ENCODE measurements at regions not wholly inside any gene's neighbourhood (a gene's known extent, or its start where the extent isn't known, plus 50 kb on each side); places are given as distances from the start of the nearest gene placed in this dataset.

DNA sequence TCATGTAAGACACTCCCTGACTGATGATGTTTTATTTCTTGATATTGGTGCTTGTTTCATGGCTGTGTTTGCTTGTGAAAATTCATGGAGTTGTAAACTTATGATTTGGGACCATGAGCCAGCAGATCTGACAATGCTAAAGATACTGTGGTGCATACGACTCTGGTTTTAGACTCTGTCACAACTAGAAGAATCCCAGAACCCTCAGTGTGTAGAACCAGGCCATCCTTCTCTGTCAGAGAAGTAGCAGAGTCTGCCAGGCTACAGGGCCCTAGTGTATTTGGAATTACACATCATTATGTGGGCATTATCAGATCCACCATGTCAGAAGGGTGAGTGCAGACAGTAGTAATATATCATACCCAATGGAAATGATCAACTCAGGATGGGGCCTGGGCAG is 209.8 kb upstream of the POU2AF2 start:
- DNase-seq (ENCODE audit: low read depth in 2 of 2): no peak

DNA sequence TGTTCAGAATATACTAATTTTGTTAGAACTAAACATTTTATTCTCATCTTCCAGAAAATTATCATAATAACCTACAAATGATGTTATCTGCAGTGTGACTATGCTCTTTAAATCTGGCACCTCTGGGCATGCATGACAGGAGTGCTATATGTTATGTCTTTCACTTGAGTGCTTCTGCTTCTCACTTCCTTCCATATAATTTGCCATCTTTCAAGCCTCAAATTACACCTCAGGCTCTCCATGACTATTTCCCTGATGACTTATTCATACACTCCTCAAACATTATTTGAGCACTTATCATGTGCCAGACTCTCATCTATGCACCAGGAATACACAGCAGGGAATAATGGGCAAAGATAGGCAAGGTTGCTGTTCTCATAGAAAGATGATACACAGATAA is 219.3 kb upstream of the POU2AF2 start:
- no peak for DNase-seq (ENCODE audit: low read depth in 2 of 2)

DNA sequence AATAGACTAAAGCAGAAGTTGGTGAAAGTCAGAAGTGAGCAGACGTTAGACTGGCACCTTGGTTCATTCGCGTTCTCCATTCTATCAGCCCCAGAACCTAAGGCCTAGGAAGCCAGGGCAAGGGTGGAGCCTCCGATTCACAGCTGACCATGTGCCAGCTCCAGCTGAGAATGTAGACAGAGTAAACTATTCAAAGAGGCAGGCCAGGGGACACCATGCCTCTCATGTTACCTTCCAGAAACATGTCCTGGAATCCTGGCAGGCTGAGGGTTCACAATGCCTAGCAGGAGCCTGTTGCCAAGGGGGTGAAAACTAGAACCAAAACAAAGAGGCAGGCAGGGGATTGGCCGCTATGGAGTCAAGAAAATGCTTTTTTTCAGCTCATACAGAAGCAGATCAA is 224.4 kb upstream of the POU2AF2 start:
- no peak for DNase-seq (ENCODE audit: low read depth in 2 of 2)

DNA sequence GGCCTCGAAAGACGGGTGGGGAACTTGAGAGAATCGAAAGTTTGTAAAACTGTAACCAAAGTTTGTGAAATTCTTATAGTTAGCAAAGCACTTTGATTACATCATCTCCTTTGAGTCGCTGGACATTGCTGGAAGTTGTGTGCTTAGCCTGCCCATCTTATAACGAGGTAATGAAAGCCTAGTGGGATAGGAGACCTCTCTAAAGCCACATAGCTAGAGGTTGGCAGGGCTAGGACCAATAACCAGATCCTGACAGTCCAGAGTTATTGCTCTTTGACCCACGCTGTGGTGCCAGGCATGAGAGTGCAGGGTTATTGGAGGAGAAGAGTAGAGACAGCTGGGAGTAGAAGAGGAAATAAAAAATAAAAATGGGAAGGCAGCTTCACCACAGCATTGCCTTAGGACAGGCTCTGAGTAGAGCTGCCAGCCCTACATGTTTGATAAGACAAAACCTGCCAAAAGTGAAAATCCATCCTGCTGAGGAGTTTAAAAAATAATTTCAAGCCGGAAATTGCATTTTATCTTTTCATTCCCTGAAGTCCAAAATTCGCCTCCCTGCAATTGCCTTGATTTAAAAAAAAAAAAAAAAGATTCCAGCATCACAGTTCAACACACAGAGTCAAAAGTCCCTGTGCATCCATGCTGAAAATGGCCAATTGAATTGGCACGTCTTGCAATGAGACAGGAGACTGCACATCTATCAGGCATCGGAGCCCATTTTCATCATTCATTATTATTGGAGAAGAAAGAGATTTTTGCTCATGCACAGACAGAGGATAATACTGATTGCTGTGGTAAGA is 225.5 kb upstream of the POU2AF2 start:
- DNase-seq (ENCODE audit: low read depth in 2 of 2): no peak

DNA sequence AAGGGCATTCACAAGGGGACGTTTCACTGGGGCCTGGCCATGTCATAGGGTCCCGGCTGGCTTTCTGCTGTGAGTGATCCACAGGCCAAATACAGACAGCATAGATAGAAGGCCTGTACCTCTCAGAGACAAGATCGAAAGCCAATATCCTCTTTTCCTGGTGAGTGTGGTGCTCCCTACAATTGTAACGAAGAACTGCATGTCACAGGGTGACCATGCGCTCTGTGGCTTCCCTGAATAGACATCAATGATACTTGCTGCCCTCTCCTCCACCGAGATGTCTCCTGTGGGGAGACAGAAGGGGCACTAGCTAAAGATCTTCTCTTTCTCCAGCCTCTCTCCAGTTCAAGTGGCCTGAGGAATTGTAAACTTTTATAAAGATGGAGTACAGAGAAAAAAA is 226.1 kb upstream of the POU2AF2 start:
- no peak for DNase-seq (ENCODE audit: low read depth in 2 of 2)

DNA sequence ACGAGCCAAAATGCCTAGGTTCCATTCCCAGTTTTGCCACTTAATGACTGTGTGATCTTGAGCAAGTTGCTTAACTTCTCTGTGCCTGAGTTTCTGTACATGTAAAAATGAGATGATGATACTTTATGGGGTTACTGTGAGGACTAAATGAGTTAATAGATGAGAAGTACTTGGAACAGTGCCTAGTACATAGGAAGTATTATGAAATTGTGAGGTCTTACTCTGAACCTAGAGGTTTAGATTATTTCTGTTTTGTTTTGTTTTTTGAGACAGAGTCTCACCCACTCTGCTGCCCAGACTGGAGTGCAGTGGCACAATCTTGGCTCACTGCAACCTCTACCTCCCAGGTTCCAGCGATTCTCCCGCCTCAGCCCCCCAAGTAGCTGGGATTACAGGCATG is 227.0 kb upstream of the POU2AF2 start:
- no peak for DNase-seq (ENCODE audit: low read depth in 2 of 2)

DNA sequence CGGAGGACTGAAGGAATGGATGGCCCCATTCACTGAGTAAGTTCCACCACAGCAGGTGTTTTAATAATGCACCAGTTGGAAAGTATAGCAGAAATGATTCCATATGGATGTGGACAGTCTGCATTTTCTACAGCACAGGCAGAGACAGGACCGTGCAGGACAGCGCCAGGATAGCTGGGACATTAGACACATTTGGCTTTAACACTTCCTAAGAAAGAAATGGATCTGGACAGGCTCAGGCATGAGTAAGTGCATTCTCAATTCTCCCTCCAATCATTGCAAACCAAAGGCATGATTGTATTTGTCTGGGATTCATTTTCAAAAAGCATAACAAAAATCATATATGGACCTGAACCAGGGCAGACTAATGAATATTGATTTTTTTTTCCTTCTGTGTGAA is 233.0 kb upstream of the POU2AF2 start:
- DNase-seq (ENCODE audit: low read depth in 2 of 2): no peak

DNA sequence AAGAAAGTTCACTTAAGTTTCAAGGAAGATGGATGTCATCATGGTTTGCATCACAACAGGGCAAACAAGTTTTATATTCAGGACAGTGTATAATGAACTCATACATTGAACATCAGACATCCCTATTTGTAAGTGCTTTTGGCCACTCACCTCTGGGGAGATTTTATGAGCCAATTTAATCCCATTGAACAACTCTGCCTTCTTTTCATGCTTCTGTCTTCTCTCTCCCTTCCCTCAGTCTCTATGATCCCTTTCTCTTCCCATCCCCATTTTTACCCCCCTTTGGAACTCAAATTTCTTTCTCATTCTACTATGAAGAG is 234.3 kb upstream of the POU2AF2 start:
- DNase-seq (ENCODE audit: low read depth in 2 of 2): no peak

DNA sequence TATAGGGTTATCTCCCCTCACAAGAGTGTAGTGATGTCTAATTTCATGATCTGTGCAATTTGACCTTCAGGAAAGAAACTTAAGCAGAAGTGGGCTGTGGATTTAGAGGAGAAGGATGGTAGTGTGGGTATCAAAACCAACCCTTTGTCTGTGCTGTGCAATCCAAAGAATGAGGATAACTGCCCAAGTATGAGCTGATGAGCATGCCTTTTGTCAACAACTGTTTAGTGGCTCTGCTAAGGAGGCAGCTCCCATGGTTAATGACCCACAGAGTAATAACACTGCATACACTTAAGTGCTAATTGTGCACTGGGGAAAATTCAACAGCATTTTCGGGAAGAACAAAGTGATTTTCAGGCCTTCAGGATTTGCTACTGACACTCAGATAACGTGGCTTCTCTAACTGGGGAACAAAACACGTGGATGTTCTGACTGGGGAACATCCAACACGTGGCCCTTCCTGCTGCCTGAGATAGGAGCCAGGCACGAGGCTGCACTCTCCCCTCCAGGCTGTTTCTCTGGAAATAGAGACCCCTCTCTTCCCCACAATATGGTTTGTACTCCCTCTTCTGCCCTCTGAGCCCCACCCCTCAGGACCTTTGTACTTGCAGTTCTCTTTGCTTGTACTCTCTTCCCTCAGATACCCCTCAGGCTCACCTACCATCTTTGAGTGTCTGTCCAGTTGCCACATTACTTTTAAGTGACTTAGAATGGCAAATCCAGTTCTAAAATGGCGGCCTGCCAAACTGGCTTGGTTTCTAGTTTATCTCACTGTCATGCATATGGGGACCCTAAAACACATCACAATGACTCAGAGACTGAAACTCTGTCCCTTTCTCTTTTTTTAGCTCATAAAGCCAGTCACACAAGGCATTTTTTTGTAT is 234.9 kb upstream of the POU2AF2 start:
- no peak for DNase-seq (ENCODE audit: low read depth in 2 of 2)

DNA sequence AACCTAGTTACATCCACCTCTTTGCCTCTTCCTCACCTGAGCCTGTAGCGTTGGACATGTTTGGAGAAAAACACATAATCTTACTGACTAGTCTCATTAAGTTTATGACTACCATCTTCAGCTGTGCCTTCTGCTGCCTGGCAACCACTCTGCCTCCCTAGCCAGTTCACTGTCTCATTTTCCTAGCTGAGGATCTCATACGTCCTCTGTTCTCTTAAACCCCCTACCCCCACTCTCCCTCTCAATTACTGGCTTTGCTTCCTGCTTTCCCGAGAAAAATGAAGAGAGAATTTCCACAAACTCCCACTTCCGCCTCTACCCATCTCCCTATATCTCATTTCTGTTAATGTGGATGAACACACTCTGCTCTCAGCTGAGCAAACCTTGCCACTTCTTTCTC is 239.3 kb upstream of the POU2AF2 start:
- DNase-seq (ENCODE audit: low read depth in 2 of 2): no peak

DNA sequence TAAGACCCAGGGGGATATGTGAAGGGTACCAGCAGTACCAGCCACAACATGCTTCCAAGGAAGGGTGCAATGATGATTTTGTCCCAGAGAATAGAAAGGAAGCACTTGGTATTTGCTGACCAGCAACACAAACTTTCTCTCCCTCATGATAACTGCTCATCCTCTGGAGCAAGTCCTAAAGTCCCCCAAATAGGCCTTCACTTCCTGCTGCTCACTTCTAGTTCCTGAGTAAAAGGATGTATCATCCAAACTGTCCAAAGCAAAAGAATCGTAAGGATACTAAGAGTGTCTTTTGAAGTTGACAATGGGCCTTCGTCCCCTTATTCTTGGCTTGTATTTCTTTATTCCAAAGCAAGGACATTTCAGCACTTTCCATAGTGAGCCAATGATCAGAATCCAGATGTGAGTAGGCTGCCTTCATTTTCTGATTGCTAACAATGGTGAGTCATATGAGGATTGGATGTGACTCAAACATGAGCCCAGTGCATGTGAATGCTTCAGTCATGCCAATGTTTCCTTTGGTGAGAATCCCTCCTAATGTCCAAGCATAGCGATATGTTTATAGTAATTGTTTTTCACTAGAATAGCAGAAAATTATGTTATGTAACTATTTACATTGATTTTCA is 243.4 kb upstream of the POU2AF2 start:
- DNase-seq (ENCODE audit: low read depth in 2 of 2): no peak

DNA sequence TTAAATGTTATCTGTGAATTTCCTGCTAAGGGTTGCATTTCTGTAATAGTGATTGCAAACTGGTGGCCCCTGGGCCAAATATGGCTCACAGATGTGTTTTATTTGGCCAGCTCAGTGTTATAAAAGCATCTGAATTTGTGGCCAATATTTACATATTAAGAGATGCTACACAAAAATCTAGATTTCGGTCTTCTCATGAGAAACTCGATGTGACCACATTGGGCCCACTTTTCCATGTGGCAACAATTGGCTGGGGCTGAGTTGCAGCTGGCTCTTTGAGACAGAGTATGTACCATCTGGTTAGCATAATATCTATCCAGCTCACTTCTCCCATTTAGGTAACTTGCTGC is 244.5 kb upstream of the POU2AF2 start:
- DNase-seq (ENCODE audit: low read depth in 2 of 2): no peak

DNA sequence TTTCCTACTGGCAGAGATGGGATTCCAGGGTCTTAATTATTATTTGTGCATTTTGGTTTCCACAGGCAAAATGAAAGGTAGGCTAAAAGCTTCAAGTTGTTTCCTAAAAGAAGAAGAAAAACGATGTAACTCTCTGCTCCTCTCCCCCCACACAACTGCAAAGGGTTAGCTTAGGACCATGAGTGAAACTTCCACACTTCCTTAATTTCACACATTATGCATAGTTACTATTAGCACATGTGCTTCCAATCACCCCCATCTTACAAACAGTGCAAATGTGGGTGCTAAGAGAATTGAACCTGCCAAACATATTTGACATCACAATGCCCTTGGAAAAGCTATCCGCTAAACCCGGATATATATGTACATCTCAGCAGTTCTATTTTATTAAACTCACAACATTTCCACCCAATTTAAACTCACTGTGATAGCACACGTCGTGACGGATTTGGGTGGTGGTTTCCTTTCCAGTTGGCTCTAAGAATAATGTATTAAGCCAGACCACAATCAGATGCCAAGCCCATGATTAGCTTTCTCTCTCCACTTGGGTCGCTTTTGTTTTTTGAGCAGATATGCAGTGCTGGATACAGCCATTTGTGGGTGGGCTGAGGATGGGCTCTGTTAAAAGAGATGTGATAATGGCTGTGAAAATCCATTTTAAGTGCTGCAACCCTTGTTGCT is 245.0 kb upstream of the POU2AF2 start:
- DNase-seq (ENCODE audit: low read depth in 2 of 2): no peak

DNA sequence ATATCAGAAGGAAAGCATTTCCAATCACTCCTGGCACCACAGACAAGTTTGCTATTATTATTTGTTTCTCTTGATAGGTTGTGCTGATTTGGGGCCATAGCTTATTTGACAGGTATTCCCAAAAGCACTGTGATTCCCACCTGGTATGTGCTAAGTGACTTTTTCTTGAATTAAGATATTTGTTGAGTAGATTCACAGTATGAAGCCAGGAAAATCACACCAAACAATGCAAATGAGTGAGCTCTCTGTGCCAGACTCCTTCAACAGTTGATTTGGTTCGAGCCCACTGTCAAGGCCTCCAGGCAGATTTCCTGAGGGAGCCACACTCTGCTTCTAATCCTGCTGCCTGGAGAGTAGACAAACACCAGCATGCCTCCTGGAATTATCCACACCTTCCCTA is 253.0 kb upstream of the POU2AF2 start:
- no peak for DNase-seq (ENCODE audit: low read depth in 2 of 2)

DNA sequence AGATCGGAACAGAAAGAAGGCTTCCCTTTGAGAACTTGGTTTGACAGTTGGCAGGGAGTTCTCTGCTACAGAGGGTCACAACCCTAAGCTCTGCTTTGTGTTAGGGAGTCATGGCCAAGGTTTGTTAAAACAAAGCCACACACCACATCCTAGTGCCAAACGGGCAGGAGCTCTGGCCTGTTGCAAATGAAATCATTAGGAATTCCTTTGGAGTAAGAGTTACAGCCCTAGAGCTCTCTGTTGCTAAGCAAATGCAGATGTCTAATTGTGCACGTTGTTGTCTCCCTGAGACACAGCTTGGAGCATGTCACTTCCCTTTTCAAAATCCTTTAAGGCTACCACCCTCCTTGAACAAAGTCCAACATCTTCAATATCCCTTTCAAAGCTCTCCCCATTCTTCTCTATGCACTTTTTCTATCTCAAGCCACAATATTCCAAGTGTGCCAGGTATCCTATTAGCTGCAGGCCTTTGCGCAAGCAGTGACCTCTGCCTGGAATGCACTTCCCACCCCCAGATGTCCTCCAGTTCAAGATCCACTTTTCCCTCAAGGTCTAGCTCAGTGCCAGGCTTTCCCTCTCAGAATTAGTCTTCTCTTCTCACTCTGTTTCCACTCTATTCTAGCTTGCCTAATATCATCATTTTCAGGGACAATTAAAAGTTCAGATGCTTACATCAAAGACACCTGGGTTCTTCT is 253.7 kb upstream of the POU2AF2 start:
- no peak for DNase-seq (ENCODE audit: low read depth in 2 of 2)

DNA sequence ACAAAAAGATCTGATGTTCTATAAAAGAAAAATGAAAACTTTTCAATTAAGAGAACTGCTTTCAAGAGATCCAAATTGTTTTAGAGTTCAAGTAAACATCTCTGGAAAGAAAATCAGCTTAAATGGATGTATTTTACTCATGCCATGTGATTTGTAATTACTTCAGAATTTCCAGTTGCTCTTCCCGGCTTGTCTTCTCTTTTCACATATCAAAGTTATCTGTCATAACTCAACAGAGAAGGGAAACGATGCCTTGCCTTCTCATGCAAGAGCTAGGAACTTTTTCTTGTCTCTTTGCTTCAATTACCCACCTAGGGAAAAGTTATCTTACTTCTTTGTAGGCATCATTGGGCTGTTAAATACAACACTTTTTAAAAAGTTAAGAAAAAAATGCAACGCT is 255.2 kb upstream of the POU2AF2 start:
- DNase-seq (ENCODE audit: low read depth in 2 of 2): no peak

DNA sequence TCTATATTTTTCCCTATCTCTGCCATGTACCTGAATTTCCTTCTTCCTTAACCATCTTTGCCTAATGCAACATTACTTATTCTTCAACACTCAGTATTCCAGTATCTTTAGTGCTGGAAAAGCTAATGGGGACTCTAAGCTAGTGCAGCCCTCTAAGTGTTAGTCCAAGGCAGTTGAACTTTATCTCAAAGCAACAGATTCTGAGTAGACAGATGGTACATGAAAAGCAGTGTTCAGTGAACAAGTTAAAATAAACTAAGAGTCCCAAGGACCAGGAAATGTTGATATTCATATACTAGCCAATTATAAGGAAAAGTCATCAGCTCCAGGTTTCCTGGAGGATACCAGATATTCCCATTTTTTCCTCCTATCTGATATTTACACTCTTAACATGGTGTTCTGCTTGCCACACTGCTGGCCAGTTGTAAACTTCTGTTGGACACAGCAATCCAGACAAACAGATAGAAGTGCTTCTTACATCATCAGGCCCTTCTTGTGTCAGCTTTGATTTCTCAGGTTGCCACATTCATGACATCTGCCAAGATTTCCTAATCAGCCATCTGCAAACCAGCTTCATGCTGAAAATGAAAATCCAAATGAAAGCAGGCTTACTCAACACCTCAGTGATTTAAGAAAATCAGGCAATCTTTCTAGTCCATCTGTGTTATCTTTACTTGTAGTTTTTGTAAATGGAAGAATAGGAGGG is 255.9 kb upstream of the POU2AF2 start:
- no peak for DNase-seq (ENCODE audit: low read depth in 2 of 2)

DNA sequence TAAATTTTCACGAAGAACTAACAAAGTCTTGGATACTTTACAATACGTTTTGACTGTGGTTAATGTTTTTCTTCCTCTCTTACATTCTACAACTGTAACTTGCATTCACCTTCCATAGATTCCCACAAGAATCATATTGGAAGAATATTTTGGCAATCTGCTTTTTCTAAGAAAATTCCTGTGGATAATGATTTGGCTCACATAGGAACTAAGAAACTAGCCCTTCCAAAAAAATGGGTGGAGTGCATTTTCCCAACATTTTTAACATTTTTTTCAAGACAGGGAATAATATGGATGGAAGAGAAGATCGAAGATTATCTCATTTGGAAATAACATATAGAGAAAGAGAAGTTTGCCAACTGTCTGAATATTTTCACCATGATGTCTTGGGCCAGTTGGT is 256.9 kb upstream of the POU2AF2 start:
- DNase-seq (ENCODE audit: low read depth in 2 of 2): no peak

DNA sequence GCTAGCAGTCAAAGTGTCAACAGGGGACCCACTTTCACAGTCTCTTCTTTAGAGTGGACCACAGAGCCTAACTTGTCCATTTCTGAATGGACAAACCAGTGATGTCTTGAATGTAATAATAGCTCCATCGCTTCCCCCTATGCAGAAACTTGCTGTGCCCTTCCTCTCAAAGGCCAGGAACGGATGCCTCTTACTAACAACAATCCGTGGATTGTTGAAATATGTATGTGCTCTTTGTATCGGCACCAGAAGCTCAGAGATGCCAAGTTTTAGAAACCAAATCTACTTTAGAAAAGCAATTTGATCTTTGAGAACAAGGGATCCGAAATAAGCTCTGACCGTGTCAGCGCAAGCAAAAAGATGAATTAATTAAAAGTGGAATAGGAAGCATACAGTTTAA is 259.5 kb upstream of the POU2AF2 start:
- no peak for DNase-seq (ENCODE audit: low read depth in 2 of 2)

DNA sequence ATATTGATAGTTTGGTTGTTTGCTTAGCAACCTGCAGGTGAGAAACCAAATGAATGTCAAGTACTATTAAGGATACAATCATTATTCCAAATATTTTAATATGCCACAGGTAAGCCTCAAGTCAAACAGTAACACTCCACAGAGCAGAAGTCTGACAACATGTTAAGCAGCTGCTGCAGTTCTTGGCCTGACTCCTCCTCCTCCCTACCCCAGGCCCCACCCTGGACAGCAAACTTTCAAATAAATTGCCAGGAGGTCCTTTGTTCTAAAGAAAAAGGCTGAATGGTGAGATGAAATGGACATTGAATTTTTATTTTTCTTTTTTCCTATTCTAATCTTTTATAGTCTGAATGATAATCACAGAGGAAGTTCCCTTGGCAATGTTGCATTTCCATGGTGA is 260.0 kb upstream of the POU2AF2 start:
- no peak for DNase-seq (ENCODE audit: low read depth in 2 of 2)

DNA sequence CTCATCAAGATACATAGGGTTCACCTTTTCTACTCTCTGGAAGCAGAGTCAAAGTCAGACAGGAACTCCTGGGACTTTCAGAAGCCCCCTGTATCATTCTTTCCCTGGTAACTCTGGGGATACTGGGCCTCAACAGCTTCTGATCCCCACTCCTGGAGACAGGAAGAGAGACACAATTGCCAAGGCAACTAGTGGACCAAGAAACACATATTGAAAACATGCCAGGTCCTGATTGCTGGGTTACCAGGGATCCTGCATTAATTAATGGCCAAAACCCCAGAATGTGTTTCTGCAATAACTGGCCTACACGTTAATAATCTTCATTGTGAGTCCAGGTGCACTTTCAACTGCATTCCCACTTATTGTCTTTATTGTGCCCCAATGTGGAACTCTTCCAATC is 260.8 kb upstream of the POU2AF2 start:
- no peak for DNase-seq (ENCODE audit: low read depth in 2 of 2)

Measured in dermis microvascular lymphatic vessel endothelial cell (primary cell).